HG03520 (cell line): ENCODE measurements at regions not wholly inside any gene's neighbourhood (a gene's known extent, or its start where the extent isn't known, plus 50 kb on each side); places are given as distances from the start of the nearest gene placed in this dataset.

Experiments
- ATAC-seq: cut with Tn5 transposase; IDR thresholded peaks from one replicate; pipeline ENCODE4 v1.9.1; 2021; ENCODE audit warnings: mild to moderate bottlenecking, moderate library complexity; ENCODE audit not compliant: unreplicated experiment

- peak; percentile 64 for ATAC-seq
These were observed 195.0 kb upstream of the CEP162 start for GRCh38 chr6:84422380-84422968.

DNA sequence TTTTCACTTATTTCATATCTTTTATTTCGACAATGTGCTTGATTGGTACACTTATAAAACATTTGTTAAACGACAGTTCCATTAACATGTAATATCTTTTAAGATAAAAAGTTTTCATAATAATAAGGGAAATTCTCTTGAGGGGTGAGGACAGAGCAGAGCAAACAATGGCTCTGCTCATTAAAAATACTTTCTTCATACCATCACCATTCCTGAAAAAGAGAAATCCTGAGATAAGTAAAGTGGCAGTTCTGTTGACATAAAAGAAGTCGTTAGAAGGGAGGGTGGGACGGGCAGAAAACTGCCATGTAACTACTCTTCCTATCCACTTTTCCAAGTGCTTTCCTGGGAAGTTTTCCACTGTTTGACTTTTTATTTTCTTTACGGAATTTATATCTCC, 193.6 kb upstream of the CEP162 start:
- ATAC-seq: no peak

GRCh38 chr6:84417260-84417659, 189.8 kb upstream of the CEP162 start:
- ATAC-seq: no peak

GRCh38 chr6:84416043-84416657, 188.7 kb upstream of the CEP162 start:
- ATAC-seq: no peak

- ATAC-seq: no peak
These were observed 188.1 kb upstream of the CEP162 start for GRCh38 chr6:84415517-84415916.

DNA sequence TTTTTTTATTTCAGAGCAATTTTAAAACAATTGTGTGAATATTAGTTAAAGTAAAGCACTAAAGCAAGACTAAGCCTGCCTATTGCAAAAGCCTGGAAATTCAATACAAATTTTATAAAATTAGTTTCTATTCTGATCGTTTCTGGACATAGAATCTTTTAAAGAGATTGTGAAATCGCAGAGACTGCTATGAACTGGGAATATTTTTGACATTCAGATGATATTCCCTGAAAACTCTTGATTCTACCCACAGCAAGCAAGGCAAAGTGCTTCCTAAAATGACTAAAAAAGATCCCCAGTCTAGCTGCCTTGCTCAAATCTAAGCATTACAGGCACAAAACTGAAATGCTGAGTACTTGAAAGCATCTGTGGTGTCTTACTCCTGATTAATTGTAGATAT, 187.6 kb upstream of the CEP162 start:
- no peak for ATAC-seq

- ATAC-seq: no peak
These were observed 187.1 kb upstream of the CEP162 start for GRCh38 chr6:84414531-84414930.

- ATAC-seq: no peak
These were observed 183.7 kb upstream of the CEP162 start for GRCh38 chr6:84411060-84411629.

DNA sequence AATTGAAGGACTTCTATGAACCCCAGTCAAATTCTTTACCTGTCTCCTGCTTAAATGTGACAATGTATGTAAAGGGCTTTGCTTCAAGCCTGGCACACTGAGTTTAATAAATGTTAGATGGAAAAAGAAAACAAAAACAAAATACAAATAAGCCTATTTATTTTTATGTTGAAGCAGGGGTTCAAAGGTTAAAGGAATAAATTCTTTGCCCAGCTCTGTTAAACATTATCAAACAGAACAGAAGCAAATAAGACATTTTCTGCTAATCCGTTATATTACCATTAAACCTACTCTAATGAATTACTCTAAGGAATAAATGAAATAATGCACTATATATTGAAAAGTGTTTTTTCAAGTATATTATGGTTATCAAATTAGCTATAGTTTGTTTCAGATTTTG, 182.5 kb upstream of the CEP162 start:
- ATAC-seq: no peak

GRCh38 chr6:84408028-84408427, 180.6 kb upstream of the CEP162 start:
- no peak for ATAC-seq

GRCh38 chr6:84403545-84403944, 176.1 kb upstream of the CEP162 start:
- ATAC-seq: no peak

- ATAC-seq: no peak
These were observed 171.6 kb upstream of the CEP162 start for GRCh38 chr6:84399003-84399402.

DNA sequence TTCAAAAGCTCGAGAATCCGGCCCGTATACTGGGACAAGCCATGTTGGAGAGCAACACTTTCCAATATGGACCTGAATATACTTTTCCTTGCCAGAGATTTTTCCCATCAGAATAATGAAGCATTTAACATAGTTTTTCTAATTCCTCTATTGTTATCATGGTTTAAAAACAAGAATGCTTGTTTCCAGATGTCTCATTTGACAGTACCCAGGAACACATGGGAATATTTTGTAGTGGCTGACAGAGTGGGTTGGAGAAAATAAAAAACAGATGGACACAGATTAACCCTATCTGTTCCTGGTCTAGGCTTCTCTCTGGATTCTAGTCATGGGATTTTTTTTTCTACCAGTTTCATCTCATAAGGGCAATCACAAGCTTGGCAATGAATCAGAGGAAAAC, 164.8 kb upstream of the CEP162 start:
- no peak for ATAC-seq

- no peak for ATAC-seq
These were observed 163.4 kb upstream of the CEP162 start for GRCh38 chr6:84390851-84391250.

GRCh38 chr6:84390334-84390733, 162.9 kb upstream of the CEP162 start:
- no peak for ATAC-seq

DNA sequence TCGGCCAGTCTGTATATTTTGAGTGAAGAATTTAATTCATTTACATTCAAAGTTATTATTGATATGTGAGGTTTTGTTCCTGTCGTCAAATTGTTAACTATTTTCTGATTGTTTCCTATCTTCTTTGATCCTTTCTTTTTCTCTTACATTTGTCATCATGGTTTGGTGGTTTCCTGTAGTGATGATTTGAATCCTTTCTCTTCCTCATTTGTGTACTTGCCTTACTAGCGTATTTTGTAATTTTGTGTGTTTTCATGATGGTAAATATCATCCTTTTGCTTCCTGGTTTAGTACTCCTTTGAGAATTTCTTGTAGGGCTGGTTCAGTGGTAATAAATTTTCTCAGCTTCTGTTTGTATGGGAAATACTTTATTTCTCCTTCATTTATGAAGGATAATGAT, 151.7 kb upstream of the CEP162 start:
- ATAC-seq: no peak

DNA sequence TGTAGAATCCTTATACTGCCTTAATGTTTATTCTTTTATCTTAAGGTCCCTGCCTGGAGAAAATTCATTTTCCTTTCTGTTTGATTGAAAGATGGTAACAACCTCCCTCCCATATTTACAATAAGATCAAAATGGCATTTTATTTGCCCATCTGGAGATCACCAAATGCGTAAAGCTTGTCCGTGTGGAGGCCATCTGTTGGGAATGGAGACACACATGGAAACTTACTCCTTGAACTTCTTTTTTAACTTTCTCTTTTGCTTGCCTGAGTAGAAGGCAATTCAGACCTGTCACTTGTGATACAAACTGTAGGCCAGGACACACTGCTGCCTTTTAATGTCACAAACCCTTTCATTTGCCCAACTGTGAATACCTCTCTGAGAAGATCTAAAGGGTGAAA, 144.8 kb upstream of the CEP162 start:
- no peak for ATAC-seq

GRCh38 chr6:84371681-84372080, 144.2 kb upstream of the CEP162 start:
- no peak for ATAC-seq

- no peak for ATAC-seq
These were observed 134.9 kb upstream of the CEP162 start for GRCh38 chr6:84362193-84362821.

DNA sequence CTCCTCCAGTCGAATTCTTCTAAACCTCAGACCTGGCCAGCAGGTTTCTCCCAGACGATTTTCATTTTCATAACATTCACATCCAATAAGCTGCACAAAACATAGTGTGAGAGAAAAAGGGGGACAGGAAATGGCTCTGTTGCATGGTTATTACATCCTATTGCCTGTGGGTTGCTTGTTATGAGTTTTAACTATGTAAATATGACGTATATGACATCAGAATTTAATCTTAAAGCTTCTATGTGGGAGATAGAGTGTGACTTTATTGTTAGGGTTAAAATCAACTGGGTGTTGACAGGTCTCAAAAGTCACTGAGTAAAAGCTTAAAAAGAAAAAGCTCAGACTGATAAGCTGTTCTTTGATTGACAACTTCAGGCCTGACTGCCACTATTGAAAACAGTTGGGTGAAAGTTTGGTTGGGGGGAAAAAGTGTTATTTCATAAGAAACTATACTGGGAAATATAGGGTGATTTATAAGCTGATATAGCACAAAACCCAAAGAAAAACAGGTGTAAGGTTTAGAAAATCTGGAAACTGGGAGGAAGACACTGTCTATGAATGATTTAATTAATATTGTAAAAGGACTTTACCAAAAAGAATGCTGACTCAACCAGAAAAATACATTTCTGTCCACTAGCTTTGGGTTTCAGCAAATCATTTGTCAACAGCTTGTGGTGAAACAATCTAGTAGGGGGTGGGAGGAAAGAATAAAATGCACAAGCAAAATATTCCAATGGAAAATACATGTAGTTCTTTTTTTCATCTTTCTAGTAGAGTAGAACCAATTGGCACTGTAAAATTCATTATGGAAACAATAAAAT, 134.1 kb upstream of the CEP162 start:
- no peak for ATAC-seq

DNA sequence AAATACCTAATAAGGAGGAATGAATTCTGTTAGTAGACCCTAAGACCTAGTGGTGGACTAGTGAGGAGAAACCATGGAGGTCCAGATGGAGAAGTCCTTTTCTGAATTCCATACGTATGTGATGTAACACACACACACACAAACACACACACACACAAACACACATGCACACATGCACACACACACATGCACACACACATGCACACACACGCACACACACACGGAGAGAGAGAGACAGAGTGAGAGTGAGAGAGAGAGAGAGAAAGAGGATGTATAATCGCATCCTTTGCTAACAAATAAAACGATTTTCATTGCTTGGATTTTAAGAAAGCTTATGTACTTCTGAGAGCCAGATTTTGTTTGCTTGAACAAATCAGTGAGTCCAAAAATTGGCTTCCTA, 132.6 kb upstream of the CEP162 start:
- no peak for ATAC-seq
